ENCODE measurements at regions not wholly inside any gene's neighbourhood (a gene's known extent, or its start where the extent isn't known, plus 50 kb on each side); places are given as distances from the start of the nearest gene placed in this dataset.
"Not testable (repeated sequence)": the region's sequence is repeated elsewhere in the genome, so short reads cannot be mapped to it uniquely, and the experiment has no call there.

DNA sequence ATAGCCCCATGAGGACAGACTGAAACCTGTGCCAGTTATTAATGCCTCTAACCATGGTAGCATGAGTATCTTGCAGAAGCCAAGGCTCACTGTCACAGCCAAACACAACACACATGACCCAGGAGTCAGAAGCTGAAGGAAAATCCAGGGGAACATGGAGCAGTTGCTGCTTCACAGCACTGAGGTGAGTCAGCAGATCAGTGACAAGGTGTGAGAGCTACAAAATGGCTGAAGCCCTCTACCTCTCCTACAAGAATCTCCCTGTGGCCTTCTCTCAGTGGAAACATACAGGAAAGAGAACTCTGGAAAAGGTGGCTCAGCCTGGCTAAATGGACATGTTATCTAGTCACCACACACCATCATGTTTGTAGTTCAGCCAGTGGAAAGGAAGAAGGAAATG lies 93.5 kb downstream of the NAB1 start:
- no peak for DNase-seq

DNA sequence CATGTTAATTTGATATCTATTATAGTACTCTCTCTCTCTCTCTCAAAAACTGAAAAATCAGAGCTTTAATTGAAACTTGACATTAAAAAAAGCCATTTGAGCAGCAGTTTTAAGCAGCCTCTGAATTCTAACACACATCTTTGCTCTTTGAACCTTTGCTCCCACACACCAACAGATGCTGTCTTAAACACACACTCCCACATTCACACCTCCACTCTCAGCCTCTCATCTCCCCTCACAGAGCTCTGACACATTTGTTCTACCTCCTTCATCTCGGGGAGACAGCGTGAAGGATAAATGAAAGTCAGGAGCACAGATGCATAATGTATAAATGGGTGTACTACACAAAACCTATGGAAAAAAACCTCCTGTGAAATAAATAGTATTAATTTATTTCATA lies 95.2 kb downstream of the NAB1 start:
- DNase-seq: no peak

DNA sequence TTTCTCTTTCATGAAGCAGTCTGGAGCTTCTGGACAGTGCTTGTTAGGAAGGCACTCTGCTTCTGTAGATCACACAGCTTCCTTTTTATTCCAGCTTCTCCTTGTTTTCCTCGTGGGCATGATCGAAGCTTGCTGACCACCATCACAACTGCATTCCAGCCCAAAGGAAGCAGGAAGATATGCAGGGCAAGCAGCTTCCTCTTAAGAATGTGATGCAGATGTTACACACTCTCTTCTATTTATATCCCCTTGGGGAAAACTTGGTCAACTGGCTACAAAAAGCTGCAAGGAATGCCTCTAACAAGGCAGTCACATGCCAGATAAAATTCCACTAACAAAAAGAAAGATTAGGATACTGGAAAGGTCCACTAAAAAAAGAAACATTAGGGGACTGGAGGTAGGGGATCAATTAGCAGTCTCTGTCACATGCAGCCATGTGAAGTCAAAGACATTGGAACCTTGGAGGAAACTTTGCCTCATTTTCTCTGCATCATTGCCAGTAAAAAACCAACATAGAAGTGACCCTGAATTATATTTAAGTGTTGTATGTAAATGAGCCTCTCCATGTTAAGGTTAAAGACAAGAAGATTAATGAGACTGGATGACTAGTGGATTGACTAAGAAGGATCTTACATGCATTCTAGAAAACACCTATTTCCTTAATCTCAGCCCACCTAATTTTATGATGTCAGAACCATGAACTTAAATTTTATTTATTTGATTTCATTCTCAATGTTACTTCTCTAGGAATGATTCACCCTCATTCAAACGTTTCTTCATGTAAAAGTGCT lies 98.3 kb downstream of the NAB1 start:
- DNase-seq: no peak

DNA sequence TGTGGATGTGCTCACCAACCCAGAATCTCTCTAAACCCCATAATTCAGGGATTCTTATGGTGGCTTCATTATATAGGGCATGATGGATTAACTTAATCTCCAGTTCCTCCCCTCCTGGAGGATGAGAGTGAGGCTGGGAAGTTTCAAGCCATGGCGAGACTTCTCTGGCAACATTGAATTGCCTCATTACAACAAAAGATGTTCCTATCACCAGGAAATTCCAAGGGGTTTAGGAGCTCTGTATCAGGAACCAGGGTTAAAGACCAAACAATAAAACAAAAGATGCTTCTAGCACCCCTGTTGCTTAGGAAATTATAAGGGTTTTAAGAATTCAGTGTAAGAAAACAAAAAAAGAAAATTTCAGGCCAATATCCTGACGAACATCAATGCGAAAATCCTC lies 100.1 kb downstream of the NAB1 start:
- DNase-seq: no peak

DNA sequence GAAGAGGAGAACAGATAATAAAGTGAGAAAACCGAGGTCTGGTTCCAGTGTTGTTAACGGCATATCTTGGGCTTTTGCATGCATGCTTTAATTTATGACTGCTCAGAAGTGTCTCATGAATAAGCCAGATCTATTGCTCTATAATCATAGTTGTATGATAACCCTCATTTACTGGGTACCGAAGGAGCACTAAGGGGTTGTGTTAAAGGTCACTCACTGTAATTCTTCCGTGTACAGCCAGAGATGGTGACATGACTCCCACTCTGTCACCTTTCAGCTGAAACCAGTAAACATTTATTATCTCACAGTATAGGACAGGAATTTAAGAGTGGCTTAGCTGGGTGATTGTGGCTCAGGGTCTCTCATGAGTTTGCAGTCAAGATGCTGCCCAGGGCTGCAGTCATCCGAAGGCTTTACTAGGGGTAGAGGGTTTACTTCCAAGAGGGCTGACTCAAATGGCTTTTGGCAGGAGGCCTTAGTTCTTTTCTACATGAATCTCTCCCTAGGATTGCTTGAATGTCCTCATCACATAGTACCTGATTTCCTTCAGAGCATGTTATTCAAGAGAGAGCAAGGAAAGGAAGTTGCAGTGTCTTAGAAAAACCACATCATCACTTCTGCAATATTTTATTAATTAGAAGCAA lies 107.0 kb downstream of the NAB1 start:
- DNase-seq: no peak

DNA sequence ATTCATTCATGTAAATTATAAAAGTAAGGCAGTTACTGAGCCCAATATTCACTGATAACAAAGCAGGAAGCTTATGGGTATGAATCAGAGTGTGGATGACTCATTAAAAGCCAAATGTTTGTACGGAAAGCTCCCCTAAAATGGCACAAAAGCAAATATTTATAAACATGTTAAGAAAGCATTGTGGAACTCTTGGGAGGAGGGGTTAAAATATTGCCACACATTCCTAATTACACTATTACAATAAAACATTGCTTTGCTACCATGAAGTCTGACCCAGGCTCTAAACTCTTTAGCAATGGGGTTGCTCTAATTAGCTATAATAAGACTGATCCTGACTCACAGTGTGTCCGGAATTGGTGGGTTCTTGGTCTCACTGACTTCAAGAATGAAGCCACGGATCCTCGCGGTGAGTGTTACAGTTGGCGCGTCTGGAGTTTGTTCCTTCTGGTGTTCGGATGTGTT lies 110.9 kb downstream of the NAB1 start:
- DNase-seq: peak in 1 of 2 donors; percentile 54

DNA sequence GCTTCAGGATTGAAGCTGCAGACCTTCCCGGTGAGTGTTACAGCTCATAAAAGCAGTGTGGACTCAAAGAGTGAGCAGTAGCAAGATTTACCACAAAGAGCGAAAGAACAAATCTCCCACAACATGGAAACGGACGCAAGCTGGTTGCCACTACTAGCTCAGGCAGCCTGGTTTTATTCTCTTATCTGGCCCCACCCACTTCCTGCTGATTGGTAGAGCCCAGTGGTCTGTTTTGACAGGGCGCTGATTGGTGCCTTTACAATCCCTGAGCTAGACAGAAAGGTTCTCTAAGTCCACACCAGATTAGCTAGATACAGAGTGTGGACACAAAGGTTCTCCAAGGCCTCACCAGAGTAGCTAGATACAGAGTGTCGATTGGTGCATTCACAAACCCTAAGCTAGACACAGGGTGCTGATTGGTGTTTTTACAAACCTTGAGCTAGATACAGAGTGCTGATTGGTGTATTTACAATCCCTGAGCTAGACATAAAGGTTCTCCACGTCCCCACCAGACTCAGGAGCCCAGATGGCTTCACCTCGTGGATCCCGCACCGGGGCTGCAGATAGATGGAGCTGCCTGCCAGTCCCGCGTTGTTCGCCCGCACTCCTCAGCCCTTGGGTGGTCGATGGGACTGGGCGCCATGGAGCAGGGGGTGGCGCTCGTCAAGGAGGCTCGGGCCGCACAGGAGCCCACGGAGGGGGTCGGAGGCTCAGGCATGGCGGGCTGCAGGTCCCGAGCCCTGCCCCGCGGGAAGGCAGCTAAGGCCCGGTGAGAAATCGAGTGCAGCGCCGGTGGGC lies 111.7 kb downstream of the NAB1 start:
- DNase-seq: not testable (repeated sequence)

DNA sequence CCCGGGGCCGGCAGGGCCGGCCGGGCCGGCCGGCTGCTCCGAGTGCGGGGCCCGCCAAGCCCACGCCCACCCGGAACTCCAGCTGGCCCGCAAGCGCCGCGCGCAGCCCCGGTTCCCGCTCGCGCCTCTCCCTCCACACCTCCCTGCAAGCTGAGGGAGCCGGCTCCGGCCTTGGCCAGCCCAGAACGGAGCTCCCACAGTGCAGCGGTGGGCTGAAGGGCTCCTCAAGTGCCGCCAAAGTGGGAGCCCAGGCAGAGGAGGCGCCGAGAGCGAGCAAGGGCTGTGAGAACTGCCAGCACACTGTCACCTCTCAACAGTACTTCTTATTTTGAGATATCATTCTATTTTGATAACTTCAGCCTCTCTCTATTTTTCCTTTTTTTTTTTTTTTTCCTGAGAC lies 112.3 kb downstream of the NAB1 start:
- DNase-seq: not testable (repeated sequence)

DNA sequence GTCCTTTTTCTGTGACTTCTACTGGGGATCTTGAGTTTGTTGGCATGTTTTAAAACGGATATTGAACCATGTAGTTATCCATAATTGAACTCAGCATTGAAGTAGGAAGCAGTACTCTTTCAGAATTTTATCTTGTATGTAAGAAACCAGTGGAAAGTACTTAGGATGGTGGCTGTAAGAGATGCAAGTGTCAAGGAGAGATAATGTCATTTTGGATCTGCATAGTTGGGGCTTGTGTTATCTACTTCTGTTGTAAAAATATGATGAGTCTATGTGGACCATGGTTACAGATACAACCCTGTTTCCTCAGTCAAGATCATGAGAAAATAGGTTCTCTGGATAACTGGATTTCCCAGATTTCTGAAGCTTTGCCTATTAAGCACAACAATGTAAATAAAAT lies 113.7 kb downstream of the NAB1 start:
- no peak for DNase-seq

DNA sequence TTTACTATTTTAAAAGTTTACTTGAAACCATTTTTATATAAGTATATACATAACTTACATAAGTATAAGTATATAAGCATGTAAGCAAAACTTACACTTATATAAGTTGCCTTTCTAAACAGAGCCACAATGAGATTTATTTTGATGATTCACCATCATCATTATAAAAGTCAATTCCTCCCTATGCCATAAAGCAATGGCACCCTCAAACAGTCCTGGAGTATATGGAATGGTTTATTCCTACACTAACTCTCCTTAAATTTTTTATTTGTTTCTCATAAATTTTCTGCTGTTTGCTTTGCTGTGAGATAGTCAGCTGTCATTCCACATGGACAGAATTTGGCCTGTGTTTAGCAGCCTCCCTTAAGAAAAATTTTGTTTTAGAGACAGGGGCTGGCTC lies 114.2 kb downstream of the NAB1 start:
- DNase-seq: no peak

DNA sequence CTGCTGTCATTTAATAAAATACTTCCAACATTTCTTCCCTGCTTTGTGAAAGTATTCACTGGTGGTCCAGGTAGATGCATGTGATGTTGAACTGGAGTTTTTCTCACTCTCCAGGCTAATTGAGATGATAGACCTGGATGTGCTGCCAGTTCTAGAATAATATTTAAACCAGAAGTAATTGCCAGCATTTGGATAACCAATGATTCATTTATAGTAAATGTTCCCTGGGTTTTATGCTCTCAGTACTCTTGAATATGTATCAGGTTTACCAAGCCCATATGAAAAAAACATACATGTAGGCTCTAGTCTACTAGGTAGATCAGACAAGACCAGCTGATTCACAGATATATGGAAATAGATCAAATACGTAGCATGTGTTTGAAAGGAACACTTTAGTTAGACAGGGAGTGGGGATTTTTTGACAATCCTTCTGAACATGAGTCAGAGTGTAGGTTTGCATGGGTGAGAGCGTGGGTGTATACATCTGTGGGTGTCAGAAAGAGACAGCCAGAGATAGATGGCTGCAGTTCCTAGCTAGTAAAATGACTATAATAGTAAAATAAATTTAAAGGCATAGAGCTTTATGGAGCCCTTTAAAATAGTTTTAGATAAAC lies 115.1 kb downstream of the NAB1 start:
- DNase-seq: no peak

DNA sequence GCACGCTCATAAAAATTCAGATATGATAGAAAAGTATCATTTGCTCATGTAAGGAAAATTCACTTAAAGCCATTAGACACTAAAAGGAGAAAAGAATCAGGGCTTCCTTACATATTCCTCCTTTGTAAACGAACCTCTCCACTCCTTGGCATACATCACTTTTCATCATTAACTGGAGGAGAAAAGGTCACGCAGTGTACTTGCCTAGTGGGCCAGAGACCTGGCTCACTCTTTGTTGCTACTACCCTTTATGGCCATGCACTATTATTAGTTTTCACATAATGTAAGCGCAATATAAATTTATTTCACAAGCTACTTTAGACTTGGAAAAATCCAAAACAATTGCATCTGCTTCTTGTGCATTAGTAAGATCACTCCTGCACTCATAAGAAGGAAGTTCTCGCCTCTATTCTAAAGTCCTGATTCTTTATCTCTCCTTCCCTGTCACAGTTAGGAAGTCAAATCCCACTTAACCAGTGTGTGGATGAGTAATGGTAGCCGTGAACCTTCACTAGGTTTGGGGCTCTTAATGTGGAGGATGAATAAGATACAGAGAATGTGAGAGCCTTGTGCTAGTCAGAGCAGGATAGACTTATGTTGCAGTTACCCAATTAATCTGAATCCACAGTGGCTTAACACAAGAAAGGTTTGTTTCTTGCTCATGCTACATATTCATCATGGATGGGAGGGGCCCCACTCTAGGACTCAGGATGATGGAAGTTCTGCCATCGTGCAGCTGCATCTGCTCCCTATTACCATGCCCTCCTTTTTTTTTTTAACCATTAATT lies 115.0 kb upstream of the GLS start:
- DNase-seq: no peak

DNA sequence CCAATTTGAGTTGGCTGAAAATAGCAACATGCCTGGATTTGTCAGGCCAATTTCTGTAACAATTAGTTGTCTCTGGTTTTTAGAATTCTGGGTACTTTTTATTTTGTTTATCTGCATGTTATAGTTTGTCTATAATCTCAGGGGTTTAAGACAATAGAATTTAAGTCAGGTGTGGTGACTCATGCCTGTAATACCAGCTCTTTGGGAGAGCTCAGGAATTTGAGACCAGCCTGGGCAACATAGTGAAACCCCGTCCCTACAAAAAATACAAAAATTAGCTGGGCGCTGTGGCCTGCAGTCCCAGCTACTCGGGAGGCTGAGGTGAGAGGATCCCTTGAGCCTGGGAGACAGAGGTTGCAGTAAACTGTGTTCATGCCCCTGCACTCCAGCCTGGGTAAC lies 114.4 kb upstream of the GLS start:
- no peak for DNase-seq

DNA sequence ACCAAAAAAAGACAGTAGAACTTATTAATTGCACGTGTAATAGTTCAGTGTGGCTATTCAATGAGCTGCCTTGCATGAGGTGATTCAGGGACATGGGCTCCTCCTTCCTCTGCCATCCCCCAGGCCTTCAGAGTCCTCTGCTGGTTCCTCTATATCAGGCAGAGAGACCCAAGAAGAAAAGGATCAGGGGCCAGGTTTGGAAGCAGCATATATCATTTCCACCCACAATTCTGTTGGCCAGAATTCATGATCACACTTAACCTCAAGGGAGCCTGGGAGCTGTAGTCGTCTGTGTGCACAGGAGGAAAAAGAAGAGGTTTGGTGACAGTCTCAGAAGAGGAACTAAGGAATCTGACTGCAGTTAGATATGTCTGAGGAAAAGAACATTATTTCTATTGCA lies 114.0 kb upstream of the GLS start:
- peak in 1 of 2 donors; percentile 47 for DNase-seq

DNA sequence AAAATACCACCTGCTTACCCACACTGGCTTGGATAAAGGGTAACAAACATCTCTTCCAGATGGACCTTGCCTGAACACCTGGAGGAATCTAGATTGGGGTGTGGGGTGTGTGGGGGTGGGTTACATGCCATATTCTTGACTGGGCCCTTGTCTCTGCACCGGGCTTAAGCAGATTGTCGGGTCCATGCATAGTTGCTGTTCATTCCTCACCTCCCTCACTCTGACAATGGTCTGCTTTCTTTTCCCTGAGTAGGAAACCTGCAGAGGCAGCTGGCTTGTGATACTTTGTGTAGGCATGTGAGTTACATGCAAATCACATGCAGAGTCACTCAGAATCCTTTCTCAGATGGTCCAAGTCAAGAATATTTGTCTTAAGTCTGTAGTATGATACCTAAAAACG lies 112.8 kb upstream of the GLS start:
- DNase-seq: no peak

DNA sequence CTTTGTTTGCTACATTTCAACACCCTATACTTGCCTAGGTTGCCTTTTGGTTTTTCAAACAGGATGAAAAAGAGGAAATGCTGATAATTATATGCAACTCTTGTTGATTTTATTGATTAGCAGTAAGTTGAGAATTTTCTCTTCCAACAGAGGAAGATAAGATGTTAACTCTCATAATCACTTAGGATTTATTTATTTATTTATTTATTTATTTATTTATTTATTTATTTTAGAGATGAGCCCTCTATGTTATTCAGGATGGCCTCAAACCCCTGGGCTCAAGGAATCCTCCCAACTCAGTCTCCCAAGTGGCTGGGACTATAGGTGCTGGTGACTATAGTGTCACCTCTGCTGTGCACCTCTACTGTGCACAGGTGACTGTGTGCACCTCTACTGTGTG lies 111.4 kb upstream of the GLS start:
- DNase-seq: no peak

DNA sequence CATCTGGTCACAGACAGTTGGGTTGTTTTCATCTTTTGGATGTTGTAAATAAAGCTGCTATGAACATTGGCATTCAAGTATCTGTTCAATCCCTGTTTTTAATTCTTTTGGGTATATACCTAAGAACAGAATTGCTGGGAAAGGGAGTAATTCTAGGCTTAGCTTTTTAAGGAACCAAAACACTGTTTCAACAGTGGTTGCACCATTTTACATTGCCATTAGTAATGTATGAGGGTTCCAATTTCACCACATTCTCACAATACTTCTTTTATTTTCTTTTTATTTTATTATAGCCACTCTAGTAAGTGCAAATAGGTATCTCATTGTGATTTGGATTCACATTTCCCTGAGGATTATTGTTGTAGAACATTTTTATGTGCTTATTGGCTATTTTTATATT lies 108.9 kb upstream of the GLS start:
- DNase-seq: no peak

DNA sequence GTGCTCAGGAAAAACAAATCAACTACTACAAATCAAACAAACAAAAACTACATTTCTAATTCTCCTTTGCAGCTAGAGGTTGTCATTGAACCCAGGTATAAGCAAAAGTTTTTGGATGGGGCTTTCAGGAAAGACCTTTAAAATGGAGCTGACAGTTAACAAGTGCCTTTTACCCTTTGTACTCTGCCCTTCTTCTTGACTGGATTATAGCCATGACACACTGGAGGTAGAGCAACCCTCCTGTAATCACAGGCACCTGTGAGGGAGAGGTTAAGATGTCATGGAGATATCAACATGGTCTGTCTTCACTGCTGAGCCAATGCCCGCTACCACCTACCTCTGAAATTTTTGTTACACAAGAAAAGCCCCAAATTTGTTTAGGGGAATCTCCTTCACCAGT lies 100.0 kb upstream of the GLS start:
- no peak for DNase-seq

DNA sequence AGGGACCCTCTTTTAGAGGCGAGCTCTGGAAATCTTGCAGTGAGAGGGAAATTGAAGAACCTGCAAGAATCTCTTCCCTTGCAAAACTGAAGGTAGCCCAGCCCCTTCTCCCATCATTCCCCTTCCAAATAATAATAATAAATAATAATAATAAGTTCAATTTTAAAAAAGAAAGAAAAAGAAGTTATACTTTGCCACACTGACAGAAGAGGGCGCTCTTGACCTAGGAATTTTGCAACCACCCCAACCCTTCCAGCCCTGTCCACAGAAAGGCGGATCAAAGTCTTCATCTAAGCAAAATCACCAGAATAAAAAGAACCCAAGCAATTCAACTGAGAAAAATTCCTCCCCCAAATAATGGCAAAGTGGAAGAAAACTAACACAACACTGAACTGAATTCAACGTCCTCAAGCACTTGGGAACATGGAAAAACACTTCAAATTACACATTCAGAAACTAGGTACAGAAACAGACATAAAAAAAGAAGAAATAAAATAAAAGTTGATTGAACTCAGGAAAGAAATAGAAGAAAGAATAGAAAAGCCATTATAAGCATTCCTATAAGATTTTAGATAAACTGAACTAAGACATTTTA lies 98.9 kb upstream of the GLS start:
- DNase-seq: peak in 1 of 2 donors; percentile 67

DNA sequence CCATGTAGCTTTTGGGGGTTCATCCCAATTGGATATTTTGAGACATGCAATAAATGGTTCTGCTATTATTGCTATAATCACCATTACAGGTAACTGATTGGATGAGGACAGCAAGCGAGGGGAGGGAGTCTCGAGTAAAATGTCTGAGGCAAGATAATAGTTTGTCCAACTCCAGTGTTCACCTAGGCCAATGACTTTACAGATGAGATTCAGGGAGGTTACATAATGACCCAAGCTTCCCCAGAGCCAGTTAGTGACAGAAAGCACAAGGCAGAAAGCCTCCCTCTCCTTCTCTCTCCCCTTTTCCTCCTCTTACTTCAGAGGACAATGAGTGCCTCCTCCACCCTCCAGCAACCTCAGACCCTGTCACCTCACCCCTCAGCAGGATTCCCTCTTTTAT lies 98.4 kb upstream of the GLS start:
- no peak for DNase-seq

DNA sequence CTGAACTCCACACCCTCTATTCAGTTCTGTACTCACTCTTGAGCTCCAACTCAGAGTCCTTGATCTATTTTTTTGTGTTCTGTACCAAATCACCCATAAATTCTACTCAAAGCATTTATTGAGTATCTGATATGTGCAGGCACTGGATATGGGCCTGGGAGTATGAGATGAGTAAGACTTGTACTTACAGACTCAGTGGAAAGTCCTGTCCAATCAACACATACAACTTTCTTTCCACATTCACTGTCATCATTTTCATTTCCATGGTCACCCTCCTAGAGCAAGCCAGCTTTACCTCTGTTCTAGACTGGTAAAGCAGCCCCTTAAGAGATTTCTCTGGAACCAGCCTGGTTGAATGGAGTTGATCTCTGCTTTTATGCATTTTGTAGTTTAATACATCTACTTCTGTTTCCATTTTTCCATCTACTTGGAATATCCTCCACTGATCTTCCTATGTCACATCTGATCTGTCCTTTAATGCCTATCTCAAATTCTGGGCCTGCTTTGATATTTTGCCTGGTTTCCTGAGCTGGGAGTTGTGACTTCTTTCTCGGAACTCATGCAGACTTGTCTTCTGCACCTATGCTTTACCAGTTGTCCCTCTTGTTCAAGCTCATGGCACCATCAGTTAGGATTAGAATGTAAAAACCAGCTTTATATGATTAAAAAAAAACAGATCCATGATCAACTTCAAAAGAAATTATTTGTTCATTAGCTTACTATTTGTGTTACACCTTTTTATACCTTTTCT lies 96.9 kb upstream of the GLS start:
- DNase-seq: no peak
